NB4 (cell line): ENCODE measurements at regions not wholly inside any gene's neighbourhood (a gene's known extent, or its start where the extent isn't known, plus 50 kb on each side); places are given as distances from the start of the nearest gene placed in this dataset.

Experiments used
- CTCF ChIP-seq: IDR thresholded peaks from one replicate; pipeline ENCODE4 v1.5.1; 2012; ENCODE audit warnings: low read depth, low read length
- MAX ChIP-seq: IDR thresholded peaks from 2 replicates; pipeline ENCODE4 v1.6.1; 2011; ENCODE audit warnings: low read depth, low read length
- MYC ChIP-seq: IDR thresholded peaks from 2 replicates; pipeline ENCODE4 v1.6.1; 2011; ENCODE audit warnings: low read depth, low read length
- POLR2A ChIP-seq: IDR thresholded peaks from 2 replicates; pipeline ENCODE4 v1.6.1; 2011; ENCODE audit warnings: mild to moderate bottlenecking; ENCODE audit not compliant: insufficient read length; ENCODE audit errors: extremely low read depth

DNA sequence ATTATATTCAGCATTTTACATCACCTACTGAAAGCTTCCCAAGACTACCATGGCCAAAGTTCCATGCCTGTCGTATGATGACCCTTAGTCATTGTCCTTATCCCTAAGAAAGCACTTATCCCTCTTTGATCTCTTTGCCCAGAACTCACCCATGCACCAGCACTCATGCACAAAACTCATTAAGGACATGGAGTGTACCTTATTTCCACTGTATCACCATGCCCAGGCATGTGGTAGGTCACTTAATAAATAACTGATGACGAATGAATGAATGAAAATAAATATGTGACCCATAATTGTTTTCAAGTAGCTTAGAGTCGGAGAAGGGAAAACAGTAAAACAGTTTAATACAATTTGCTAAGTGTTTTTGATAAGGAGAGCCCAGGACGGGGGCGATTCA is 220.1 kb downstream of the IKZF2 start:
- no peak for TF ChIP-seq POLR2A
- TF ChIP-seq CTCF = no peak
- TF ChIP-seq MAX = no peak
- TF ChIP-seq MYC = no peak
